ENCODE measurements at regions not wholly inside any gene's neighbourhood (a gene's known extent, or its start where the extent isn't known, plus 50 kb on each side); places are given as distances from the start of the nearest gene placed in this dataset.
"Not testable (repeated sequence)": the region's sequence is repeated elsewhere in the genome, so short reads cannot be mapped to it uniquely, and the experiment has no call there.

GRCh38 chr5:6076341-6077239, 301.8 kb downstream of the MED10 start:
- no peak overlapping the region for H3K4me3 ChIP-seq (ENCODE audit: low read depth, low read length)
- TF ChIP-seq, protein P1, sequence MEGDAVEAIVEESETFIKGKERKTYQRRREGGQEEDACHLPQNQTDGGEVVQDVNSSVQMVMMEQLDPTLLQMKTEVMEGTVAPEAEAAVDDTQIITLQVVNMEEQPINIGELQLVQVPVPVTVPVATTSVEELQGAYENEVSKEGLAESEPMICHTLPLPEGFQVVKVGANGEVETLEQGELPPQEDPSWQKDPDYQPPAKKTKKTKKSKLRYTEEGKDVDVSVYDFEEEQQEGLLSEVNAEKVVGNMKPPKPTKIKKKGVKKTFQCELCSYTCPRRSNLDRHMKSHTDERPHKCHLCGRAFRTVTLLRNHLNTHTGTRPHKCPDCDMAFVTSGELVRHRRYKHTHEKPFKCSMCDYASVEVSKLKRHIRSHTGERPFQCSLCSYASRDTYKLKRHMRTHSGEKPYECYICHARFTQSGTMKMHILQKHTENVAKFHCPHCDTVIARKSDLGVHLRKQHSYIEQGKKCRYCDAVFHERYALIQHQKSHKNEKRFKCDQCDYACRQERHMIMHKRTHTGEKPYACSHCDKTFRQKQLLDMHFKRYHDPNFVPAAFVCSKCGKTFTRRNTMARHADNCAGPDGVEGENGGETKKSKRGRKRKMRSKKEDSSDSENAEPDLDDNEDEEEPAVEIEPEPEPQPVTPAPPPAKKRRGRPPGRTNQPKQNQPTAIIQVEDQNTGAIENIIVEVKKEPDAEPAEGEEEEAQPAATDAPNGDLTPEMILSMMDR (IDR thresholded peaks at IDR 0.05; ENCODE audit: insufficient read depth, low read length), result no peak

GRCh38 chr5:6072488-6072887, 305.9 kb downstream of the MED10 start:
- H3K4me3 ChIP-seq (ENCODE audit: low read depth, low read length); DNase-seq (ENCODE audit: low read depth): not testable (repeated sequence)

More at GRCh38 chr5:6076341-6077239, 301.8 kb downstream of the MED10 start:
- DNase-seq (ENCODE audit: low read depth), result no peak

- no peak overlapping the region for H3K4me3 ChIP-seq (ENCODE audit: low read depth, low read length)
- TF ChIP-seq, protein P1 (IDR thresholded peaks at IDR 0.05; ENCODE audit: insufficient read depth, low read length), result no peak
- DNase-seq (ENCODE audit: low read depth), result no peak
Observed at GRCh38 chr5:6069496-6070185, 308.7 kb downstream of the MED10 start.

DNA sequence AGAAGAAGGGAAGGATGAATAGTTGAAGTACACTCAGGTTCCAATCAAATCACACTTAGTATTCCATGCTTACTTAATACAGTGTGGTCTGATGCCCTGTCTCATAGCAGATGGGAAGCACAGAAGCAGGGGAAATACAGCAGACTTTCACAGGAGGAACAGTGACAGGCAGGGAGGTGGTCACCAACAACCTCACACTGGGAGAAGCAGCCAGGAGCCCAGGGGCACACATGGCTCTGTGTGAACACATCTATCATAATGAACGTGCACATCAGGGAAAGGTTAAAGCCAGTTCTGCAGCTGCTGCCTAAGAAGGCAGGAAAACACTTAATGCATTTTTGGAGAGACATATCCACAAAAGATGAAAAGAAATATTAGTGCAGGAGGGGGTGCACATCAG, 312.3 kb downstream of the MED10 start:
- TF ChIP-seq, protein P1 (IDR thresholded peaks at IDR 0.05; ENCODE audit: insufficient read depth, low read length), result no peak
- no peak for DNase-seq (ENCODE audit: low read depth)
- H3K4me3 ChIP-seq (ENCODE audit: low read depth, low read length), result no peak overlapping the region

- no peak overlapping the region for H3K4me3 ChIP-seq (ENCODE audit: low read depth, low read length)
- TF ChIP-seq, protein P1 (IDR thresholded peaks at IDR 0.05; ENCODE audit: insufficient read depth, low read length), result no peak
- DNase-seq (ENCODE audit: low read depth), result no peak
Observed at GRCh38 chr5:6059137-6059800, 319.1 kb downstream of the MED10 start.

DNA sequence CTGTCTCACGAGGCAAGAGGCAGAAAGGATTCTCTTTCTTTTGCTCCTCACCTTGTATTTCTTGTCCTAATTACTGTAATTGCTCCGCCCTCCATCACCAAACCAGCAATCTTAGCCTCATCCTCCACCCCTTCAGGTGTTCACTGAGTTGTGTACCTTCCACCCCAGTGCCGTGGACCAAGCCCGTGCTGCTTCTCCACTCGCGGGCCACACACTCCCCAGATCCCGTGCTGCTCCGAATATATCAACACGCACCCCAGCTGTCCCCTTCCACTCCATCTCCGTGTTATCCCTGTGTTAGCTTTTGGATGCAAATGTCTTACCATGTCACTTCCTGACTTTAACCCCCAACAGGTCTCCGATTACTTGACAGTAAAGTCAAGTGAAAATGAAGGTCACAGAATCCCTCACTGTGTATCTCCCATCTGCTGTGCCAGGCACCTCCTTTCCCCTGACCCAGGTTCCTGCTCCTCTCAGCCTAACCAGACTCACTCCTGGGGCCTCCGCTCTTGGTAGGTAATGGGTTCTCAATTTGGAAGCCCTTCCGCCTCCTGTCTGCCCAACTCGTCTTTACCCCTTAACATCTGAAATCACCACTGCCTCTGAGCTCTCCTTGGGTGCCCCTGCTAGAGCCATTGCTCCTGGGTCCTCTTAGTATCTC, 320.2 kb downstream of the MED10 start:
- H3K4me3 ChIP-seq (ENCODE audit: low read depth, low read length), result no peak overlapping the region
- TF ChIP-seq, protein P1 (IDR thresholded peaks at IDR 0.05; ENCODE audit: insufficient read depth, low read length), result no peak
- DNase-seq (ENCODE audit: low read depth), result no peak
